Fibroblast of lung (primary cell): ENCODE measurements at regions not wholly inside any gene's neighbourhood (a gene's known extent, or its start where the extent isn't known, plus 50 kb on each side); places are given as distances from the start of the nearest gene placed in this dataset.

Experiments
- DNase-seq, 2 donors: peaks; one replicate each; pipeline versions ENCODE4 v3.0.0 to v3.0.0-alpha.2; 2010; ENCODE audit warnings: low read depth in 2 of 2
- H2AFZ ChIP-seq: 2 replicates; pipeline ENCODE4 v1.5.1; 2012; ENCODE audit warnings: low read length, control low read depth, inconsistent platforms
- H3K27ac ChIP-seq: 2 replicates; pipeline ENCODE4 v1.5.1; 2011; ENCODE audit warnings: low read length, control low read depth; ENCODE audit not compliant: insufficient read depth
- H3K27me3 ChIP-seq: 2 replicates; pipeline ENCODE4 v1.5.1; 2011; ENCODE audit warnings: mild to moderate bottlenecking, low read length; ENCODE audit not compliant: control insufficient read depth, insufficient read depth
- H3K36me3 ChIP-seq: 2 replicates; pipeline ENCODE4 v1.5.1; 2011; ENCODE audit warnings: low read length; ENCODE audit not compliant: control insufficient read depth, insufficient read depth
- H3K4me1 ChIP-seq: 2 replicates; pipeline ENCODE4 v1.5.1; 2011; ENCODE audit warnings: low read length; ENCODE audit not compliant: control insufficient read depth, insufficient read depth; ENCODE audit errors: extremely low read depth
- H3K4me2 ChIP-seq: 2 replicates; pipeline ENCODE4 v1.5.1; 2011; ENCODE audit warnings: low read length, control low read depth; ENCODE audit not compliant: insufficient read depth; ENCODE audit errors: extremely low read depth
- H3K4me3 ChIP-seq, 4 experiments: fragments of 200-600 bp in 1 of 4; sonication (generic) in 1 of 4; replicated peaks in 1 of 4; 2 replicates each; pipeline ENCODE4 v1.5.1; 2011 to 2016; ENCODE audit warnings: low read length in 4 of 4, low read depth in 3 of 4, mild to moderate bottlenecking in 3 of 4, control low read depth in 2 of 4, inconsistent platforms in 1 of 4, mixed read lengths in 1 of 4; ENCODE audit not compliant: insufficient read depth in 1 of 4; ENCODE audit errors: control extremely low read depth in 1 of 4
- H3K79me2 ChIP-seq: 2 replicates; pipeline ENCODE4 v1.5.1; 2012; ENCODE audit warnings: mild to moderate bottlenecking, low read length, inconsistent platforms; ENCODE audit not compliant: control insufficient read depth, insufficient read depth
- H3K9ac ChIP-seq: 2 replicates; pipeline ENCODE4 v1.5.1; 2011; ENCODE audit warnings: mild to moderate bottlenecking, low read length, control low read depth; ENCODE audit not compliant: insufficient read depth
- H3K9me3 ChIP-seq: 2 replicates; pipeline ENCODE4 v1.5.1; 2012; ENCODE audit warnings: low read depth, low read length; ENCODE audit not compliant: control insufficient read depth, insufficient read depth
- H4K20me1 ChIP-seq: 2 replicates; pipeline ENCODE4 v1.5.1; 2011; ENCODE audit warnings: low read length; ENCODE audit not compliant: control insufficient read depth, insufficient read depth; ENCODE audit errors: extremely low read depth
- CTCF ChIP-seq, 2 donors: IDR thresholded peaks in 1 of 2; conservative IDR thresholded peaks in 1 of 2; 1 replicate in 1 of 2; 2 replicates in 1 of 2; pipeline ENCODE4 v1.5.1; 2011 to 2012; ENCODE audit warnings: low read length in 2 of 2, control low read depth in 1 of 2, inconsistent platforms in 1 of 2, low read depth in 1 of 2, mild to moderate bottlenecking in 1 of 2
- EZH2 ChIP-seq: IDR thresholded peaks from 2 replicates; pipeline ENCODE4 v1.5.1; 2012; ENCODE audit warnings: low read length, control low read depth, mild to moderate bottlenecking; ENCODE audit errors: missing control alignments

GRCh38 chr2:184520441-184520840 lies 77.9 kb upstream of the ZNF804A start:
- no peak overlapping the region for H3K4me3 ChIP-seq
- H4K20me1 ChIP-seq = no peaks in the 10 kb centered on the region
- no peak overlapping the region for H3K9ac ChIP-seq
- no peak overlapping the region for H3K4me2 ChIP-seq
- no peaks in the 10 kb centered on the region for H3K79me2 ChIP-seq
- H3K27me3 ChIP-seq = no peaks in the 10 kb centered on the region
- no peaks in the 10 kb centered on the region for H3K36me3 ChIP-seq
- TF ChIP-seq EZH2 (no peak), CTCF (conservative IDR thresholded peaks at IDR 0.05 in 1 of 2, IDR thresholded peaks at IDR 0.05 in 1 of 2; ENCODE audit: low read depth in 1 of 2, low read length in 2 of 2) (no peak)
- no peak for DNase-seq
- H3K9me3 ChIP-seq = no peaks in the 10 kb centered on the region
- H3K4me1 ChIP-seq = no peaks in the 10 kb centered on the region
- H3K27ac ChIP-seq = no peak overlapping the region
- H2AFZ ChIP-seq = no peak overlapping the region

- Histone ChIP-seq H4K20me1 (no peaks in the 10 kb centered on the region), H3K4me1 (no peaks in the 10 kb centered on the region), H3K36me3 (no peaks in the 10 kb centered on the region), H3K9me3 (peaks cover 2% of the 10 kb centered on the region), H2AFZ (no peak overlapping the region), H3K9ac (no peak overlapping the region), H3K27ac (no peak overlapping the region), H3K4me3 (no peak overlapping the region), H3K27me3 (no peaks in the 10 kb centered on the region), H3K79me2 (no peaks in the 10 kb centered on the region), H3K4me2 (no peak overlapping the region)
- TF ChIP-seq EZH2 (no peak), CTCF (conservative IDR thresholded peaks at IDR 0.05 in 1 of 2, IDR thresholded peaks at IDR 0.05 in 1 of 2; ENCODE audit: low read depth in 1 of 2, low read length in 2 of 2) (no peak)
- DNase-seq = no peak
These were observed 74.6 kb upstream of the ZNF804A start for GRCh38 chr2:184523732-184524131.

- Histone ChIP-seq H3K9ac (no peak overlapping the region), H3K4me2 (no peak overlapping the region), H3K36me3 (no peaks in the 10 kb centered on the region), H3K79me2 (no peaks in the 10 kb centered on the region), H3K27ac (no peak overlapping the region), H3K4me3 (no peak overlapping the region), H3K9me3 (peaks cover 2% of the 10 kb centered on the region), H3K27me3 (no peaks in the 10 kb centered on the region), H3K4me1 (no peaks in the 10 kb centered on the region), H2AFZ (no peak overlapping the region), H4K20me1 (no peaks in the 10 kb centered on the region)
- no peak for DNase-seq
- TF ChIP-seq CTCF (conservative IDR thresholded peaks at IDR 0.05 in 1 of 2, IDR thresholded peaks at IDR 0.05 in 1 of 2; ENCODE audit: low read depth in 1 of 2, low read length in 2 of 2) = no peak
- no peak for TF ChIP-seq EZH2
These were observed 73.6 kb upstream of the ZNF804A start for GRCh38 chr2:184524551-184525382.
